ENCODE measurements at regions not wholly inside any gene's neighbourhood (a gene's known extent, or its start where the extent isn't known, plus 50 kb on each side); places are given as distances from the start of the nearest gene placed in this dataset.

GRCh38 chr9:135009794-135010585, 77.5 kb upstream of the OLFM1 start:
- DNase-seq: no peak

GRCh38 chr9:135010586-135010860, 76.9 kb upstream of the OLFM1 start:
- no peak for DNase-seq

- no peak for DNase-seq
Measured at GRCh38 chr9:135010921-135011320, 76.5 kb upstream of the OLFM1 start.

- DNase-seq: no peak
Measured at GRCh38 chr9:135012166-135012565, 75.3 kb upstream of the OLFM1 start.

- no peak for DNase-seq
Measured at GRCh38 chr9:135014311-135015010, 73.0 kb upstream of the OLFM1 start.

GRCh38 chr9:135015096-135015495, 72.4 kb upstream of the OLFM1 start:
- no peak for DNase-seq

- no peak for DNase-seq
Measured at GRCh38 chr9:135015565-135015964, 71.9 kb upstream of the OLFM1 start.

GRCh38 chr9:135016037-135016640, 71.3 kb upstream of the OLFM1 start:
- DNase-seq: no peak

GRCh38 chr9:135016876-135017275, 70.6 kb upstream of the OLFM1 start:
- no peak for DNase-seq

GRCh38 chr9:135017899-135018298, 69.6 kb upstream of the OLFM1 start:
- no peak for DNase-seq

GRCh38 chr9:135018306-135018915, 69.1 kb upstream of the OLFM1 start:
- no peak for DNase-seq

- DNase-seq: no peak
Measured at GRCh38 chr9:135019224-135019623, 68.2 kb upstream of the OLFM1 start.

- no peak for DNase-seq
Measured at GRCh38 chr9:135020481-135021392, 66.7 kb upstream of the OLFM1 start.

- no peak for DNase-seq
Measured at GRCh38 chr9:135021393-135021789, 66.1 kb upstream of the OLFM1 start.

GRCh38 chr9:135022191-135022870, 65.1 kb upstream of the OLFM1 start:
- DNase-seq: no peak

GRCh38 chr9:135023088-135023785, 64.2 kb upstream of the OLFM1 start:
- no peak for DNase-seq

- DNase-seq: no peak
Measured at GRCh38 chr9:135023786-135024405, 63.6 kb upstream of the OLFM1 start.

- DNase-seq: no peak
Measured at GRCh38 chr9:135029463-135029862, 58.0 kb upstream of the OLFM1 start.

- DNase-seq: no peak
Measured at GRCh38 chr9:135029871-135030565, 57.5 kb upstream of the OLFM1 start.

- no peak for DNase-seq
Measured at GRCh38 chr9:135030566-135031226, 56.8 kb upstream of the OLFM1 start.

Data from activated CD4-positive, alpha-beta T cell treated with anti-CD3 and anti-CD28 coated beads, Interleukin-10, Interleukin-2, amounts not matched to agents 100 ng/mL and 50 ng/mL, durations not matched to agents 16 hours and 8 hours (primary cell).